ENCODE measurements at regions not wholly inside any gene's neighbourhood (a gene's known extent, or its start where the extent isn't known, plus 50 kb on each side); places are given as distances from the start of the nearest gene placed in this dataset.

GRCh38 chr22:20650294-20651207 lies 123.4 kb upstream of the SERPIND1 start:
- ATAC-seq (replicated peaks), result no peak
- Mint-ChIP-seq H3K36me3 (ENCODE audit: low read depth) (no peaks in the 10 kb centered on the region), H3K4me3 (no peak overlapping the region), H3K27ac (no peak overlapping the region), H3K9me3 (no peaks in the 10 kb centered on the region), H3K27me3 (no peaks in the 10 kb centered on the region), H3K4me1 (no peaks in the 10 kb centered on the region)

GRCh38 chr22:20651286-20651685 lies 122.6 kb upstream of the SERPIND1 start:
- Mint-ChIP-seq H3K4me3 (no peak overlapping the region), H3K36me3 (ENCODE audit: low read depth) (no peaks in the 10 kb centered on the region), H3K4me1 (no peaks in the 10 kb centered on the region), H3K27me3 (no peaks in the 10 kb centered on the region), H3K27ac (no peak overlapping the region), H3K9me3 (no peaks in the 10 kb centered on the region)
- no peak for ATAC-seq (replicated peaks)

GRCh38 chr22:20652130-20652529 lies 121.8 kb upstream of the SERPIND1 start:
- Mint-ChIP-seq H3K4me3 (no peak overlapping the region), H3K36me3 (ENCODE audit: low read depth) (no peaks in the 10 kb centered on the region), H3K27me3 (peaks cover under 1% of the 10 kb centered on the region), H3K27ac (no peak overlapping the region), H3K9me3 (no peaks in the 10 kb centered on the region), H3K4me1 (no peaks in the 10 kb centered on the region)
- no peak for ATAC-seq (replicated peaks)

- no peak for ATAC-seq (replicated peaks)
- H3K36me3 Mint-ChIP-seq (ENCODE audit: low read depth), result no peaks in the 10 kb centered on the region
- no peaks in the 10 kb centered on the region for H3K9me3 Mint-ChIP-seq
- no peaks in the 10 kb centered on the region for H3K4me1 Mint-ChIP-seq
- no peak overlapping the region for H3K27ac Mint-ChIP-seq
- H3K4me3 Mint-ChIP-seq, result no peak overlapping the region
- peaks cover 5% of the 10 kb centered on the region for H3K27me3 Mint-ChIP-seq
Measured at GRCh38 chr22:20652582-20652981, 121.3 kb upstream of the SERPIND1 start.

GRCh38 chr22:20653012-20653794 lies 120.7 kb upstream of the SERPIND1 start:
- Mint-ChIP-seq H3K4me3 (no peak overlapping the region), H3K4me1 (no peaks in the 10 kb centered on the region), H3K27me3 (peaks cover 8% of the 10 kb centered on the region), H3K9me3 (no peaks in the 10 kb centered on the region), H3K36me3 (ENCODE audit: low read depth) (no peaks in the 10 kb centered on the region), H3K27ac (no peak overlapping the region)
- no peak for ATAC-seq (replicated peaks)

- H3K36me3 Mint-ChIP-seq (ENCODE audit: low read depth), result no peaks in the 10 kb centered on the region
- H3K27me3 Mint-ChIP-seq, result peaks cover 10% of the 10 kb centered on the region
- no peak overlapping the region for H3K4me3 Mint-ChIP-seq
- H3K27ac Mint-ChIP-seq, result no peak overlapping the region
- no peaks in the 10 kb centered on the region for H3K9me3 Mint-ChIP-seq
- no peaks in the 10 kb centered on the region for H3K4me1 Mint-ChIP-seq
- ATAC-seq (replicated peaks), result no peak
Measured at GRCh38 chr22:20653795-20654342, 120.0 kb upstream of the SERPIND1 start.

GRCh38 chr22:20654343-20655208 lies 119.3 kb upstream of the SERPIND1 start:
- Mint-ChIP-seq H3K27ac (no peak overlapping the region), H3K9me3 (no peaks in the 10 kb centered on the region), H3K4me3 (no peak overlapping the region), H3K36me3 (ENCODE audit: low read depth) (no peaks in the 10 kb centered on the region), H3K4me1 (no peaks in the 10 kb centered on the region), H3K27me3 (peaks cover 10% of the 10 kb centered on the region)
- no peak for ATAC-seq (replicated peaks)

GRCh38 chr22:20655623-20656022 lies 118.3 kb upstream of the SERPIND1 start:
- H3K27ac Mint-ChIP-seq, result no peak overlapping the region
- no peaks in the 10 kb centered on the region for H3K4me1 Mint-ChIP-seq
- H3K36me3 Mint-ChIP-seq (ENCODE audit: low read depth), result no peaks in the 10 kb centered on the region
- no peaks in the 10 kb centered on the region for H3K9me3 Mint-ChIP-seq
- ATAC-seq (replicated peaks), result no peak
- H3K27me3 Mint-ChIP-seq, result peaks cover 10% of the 10 kb centered on the region
- H3K4me3 Mint-ChIP-seq, result no peak overlapping the region

GRCh38 chr22:20656516-20656901 lies 117.4 kb upstream of the SERPIND1 start:
- H3K9me3 Mint-ChIP-seq, result no peaks in the 10 kb centered on the region
- H3K27ac Mint-ChIP-seq, result no peak overlapping the region
- H3K27me3 Mint-ChIP-seq, result peaks cover 16% of the 10 kb centered on the region
- ATAC-seq (replicated peaks), result no peak
- H3K4me1 Mint-ChIP-seq, result no peaks in the 10 kb centered on the region
- no peaks in the 10 kb centered on the region for H3K36me3 Mint-ChIP-seq (ENCODE audit: low read depth)
- H3K4me3 Mint-ChIP-seq, result no peak overlapping the region

GRCh38 chr22:20656902-20657836 lies 116.7 kb upstream of the SERPIND1 start:
- no peaks in the 10 kb centered on the region for H3K4me1 Mint-ChIP-seq
- H3K27ac Mint-ChIP-seq, result no peak overlapping the region
- no peaks in the 10 kb centered on the region for H3K36me3 Mint-ChIP-seq (ENCODE audit: low read depth)
- H3K4me3 Mint-ChIP-seq, result no peak overlapping the region
- H3K27me3 Mint-ChIP-seq, result peaks cover 17% of the 10 kb centered on the region
- no peaks in the 10 kb centered on the region for H3K9me3 Mint-ChIP-seq
- no peak for ATAC-seq (replicated peaks)
